IMR-90 (cell line): ENCODE measurements at regions not wholly inside any gene's neighbourhood (a gene's known extent, or its start where the extent isn't known, plus 50 kb on each side); places are given as distances from the start of the nearest gene placed in this dataset.

ENCODE experiments used
- ATAC-seq: fragments of 200-7000 bp; cut with Tn5 transposase; 2 replicates; pipeline ENCODE4 v1.9.1; 2020; ENCODE audit warnings: low read depth, mild to moderate bottlenecking, moderate library complexity
- BruUV-seq: library from RNA; stranded (reverse); fragments of 400-500 nt; replicated peaks from 2 replicates; lab custom pipeline; 2021; lab: Mats Ljungman, UMichigan
- CTCF ChIA-PET: fragments of 300-600 bp; formaldehyde crosslinking; extraction: SDS; loops from one replicate; lab custom pipeline; 2021; ENCODE audit warnings: antibody characterized with exemption; lab: Yijun Ruan, JAX
- POLR2A ChIA-PET: fragments of 300-600 bp; sonication (Branson Sonifier 250); formaldehyde crosslinking; loops from one replicate; lab custom pipeline; 2022; ENCODE audit warnings: antibody characterized with exemption; ENCODE audit not compliant: unreplicated experiment; lab: Charles Lee
- DNase-seq: peaks from one replicate; pipeline ENCODE4 v3.0.0; 2013
- H2AFZ ChIP-seq: replicated peaks from 2 replicates; pipeline ENCODE3; 2013; ENCODE audit warnings: low read length, mild to moderate bottlenecking; ENCODE audit not compliant: poor library complexity
- H2AK5ac ChIP-seq: 2 replicates; pipeline ENCODE4 v1.6.1; 2013; ENCODE audit warnings: low read depth, low read length, inconsistent platforms
- H2AK9ac ChIP-seq: replicated peaks from 2 replicates; pipeline ENCODE3; 2013; ENCODE audit warnings: mild to moderate bottlenecking, low read depth, low read length, moderate library complexity; ENCODE audit not compliant: poor library complexity
- H2BK120ac ChIP-seq: 2 replicates; pipeline ENCODE4 v1.6.1; 2013; ENCODE audit warnings: low read depth, low read length, inconsistent platforms
- H2BK15ac ChIP-seq: 3 replicates; pipeline ENCODE4 v1.6.1; 2013; ENCODE audit warnings: low read depth, low read length, inconsistent platforms
- H2BK20ac ChIP-seq: 2 replicates; pipeline ENCODE4 v1.6.1; 2013; ENCODE audit warnings: low read depth, mild to moderate bottlenecking, inconsistent platforms, low read length, moderate library complexity
- H2BK5ac ChIP-seq: 2 replicates; pipeline ENCODE4 v1.6.1; 2013; ENCODE audit warnings: mild to moderate bottlenecking, low read depth, low read length, inconsistent platforms; ENCODE audit not compliant: poor library complexity, severe bottlenecking
- H3K14ac ChIP-seq: replicated peaks from 2 replicates; pipeline ENCODE4 v1.6.1; 2013; ENCODE audit warnings: low read depth, low read length, inconsistent platforms
- H3K18ac ChIP-seq: 2 replicates; pipeline ENCODE4 v1.6.1; 2013; ENCODE audit warnings: low read depth, low read length, control low read depth
- H3K23ac ChIP-seq: 2 replicates; pipeline ENCODE4 v1.6.1; 2013; ENCODE audit warnings: low read depth, low read length, inconsistent platforms
- H3K27ac ChIP-seq: 2 replicates; pipeline ENCODE4 v1.5.1; 2013; ENCODE audit warnings: mild to moderate bottlenecking, control low read depth, low read length; ENCODE audit not compliant: insufficient read depth
- H3K27me3 ChIP-seq: 2 replicates; pipeline ENCODE4 v1.6.1; 2013; ENCODE audit warnings: low read length; ENCODE audit not compliant: control insufficient read depth, insufficient read depth
- H3K36me3 ChIP-seq: 2 replicates; pipeline ENCODE4 v1.6.1; 2013; ENCODE audit warnings: low read length, mixed read lengths; ENCODE audit not compliant: control insufficient read depth, insufficient read depth
- H3K4ac ChIP-seq: 2 replicates; pipeline ENCODE4 v1.6.1; 2013; ENCODE audit warnings: low read depth, low read length, inconsistent platforms
- H3K4me1 ChIP-seq: 2 replicates; pipeline ENCODE4 v1.6.1; 2013; ENCODE audit warnings: low read length, mixed read lengths; ENCODE audit not compliant: control insufficient read depth, insufficient read depth
- H3K4me2 ChIP-seq: 2 replicates; pipeline ENCODE4 v1.6.1; 2013; ENCODE audit warnings: low read depth, mild to moderate bottlenecking, control low read depth, low read length, moderate library complexity
- H3K4me3 ChIP-seq: 2 replicates; pipeline ENCODE4 v1.5.1; 2013; ENCODE audit warnings: low read depth, mild to moderate bottlenecking, control low read depth, low read length, moderate library complexity; ENCODE audit not compliant: insufficient read depth
- H3K56ac ChIP-seq: 2 replicates; pipeline ENCODE4 v1.6.1; 2013; ENCODE audit warnings: low read length, inconsistent platforms; ENCODE audit not compliant: insufficient read depth; ENCODE audit errors: extremely low read depth
- H3K79me1 ChIP-seq, 2 experiments: 2 replicates each; pipeline ENCODE4 v1.6.1; 2013; ENCODE audit warnings: low read length in 2 of 2, inconsistent platforms in 1 of 2, low read depth in 1 of 2
- H3K9ac ChIP-seq: 2 replicates; pipeline ENCODE4 v1.6.1; 2013; ENCODE audit warnings: low read depth, low read length, control low read depth
- H3K9me1 ChIP-seq: 2 replicates; pipeline ENCODE4 v1.6.1; 2013; ENCODE audit warnings: low read length, inconsistent platforms; ENCODE audit not compliant: insufficient read depth
- H3K9me3 ChIP-seq: 2 replicates; pipeline ENCODE4 v1.6.1; 2013; ENCODE audit warnings: low read length; ENCODE audit not compliant: control insufficient read depth, insufficient read depth
- H4K20me1 ChIP-seq: 2 replicates; pipeline ENCODE4 v1.6.1; 2013; ENCODE audit warnings: low read length, inconsistent platforms; ENCODE audit not compliant: insufficient read depth
- H4K5ac ChIP-seq: 2 replicates; pipeline ENCODE4 v1.6.1; 2013; ENCODE audit warnings: mild to moderate bottlenecking, low read depth, low read length, control low read depth
- H4K8ac ChIP-seq, 2 experiments: 2 replicates each; pipeline ENCODE4 v1.6.1; 2013; ENCODE audit warnings: low read depth in 2 of 2, low read length in 2 of 2, control low read depth in 1 of 2, inconsistent platforms in 1 of 2
- H4K91ac ChIP-seq: 2 replicates; pipeline ENCODE4 v1.6.1; 2013; ENCODE audit warnings: low read depth, low read length, inconsistent platforms; ENCODE audit not compliant: insufficient read depth
- BHLHE40 ChIP-seq: fragments of 150-350 bp; IDR thresholded peaks from 2 replicates; pipeline ENCODE4 v1.6.1; 2016; ENCODE audit warnings: mild to moderate bottlenecking, low read depth, low read length
- CEBPB ChIP-seq: IDR thresholded peaks from 2 replicates; pipeline ENCODE4 v1.6.1; 2012; ENCODE audit warnings: low read depth, low read length, improper control_type of control experiment
- CHD1 ChIP-seq: IDR thresholded peaks from 2 replicates; pipeline ENCODE4 v1.6.1; 2012; ENCODE audit warnings: low read depth, low read length, improper control_type of control experiment
- CTCF ChIP-seq: conservative IDR thresholded peaks from 2 replicates; pipeline ENCODE4 v1.5.1; 2012; ENCODE audit warnings: mild to moderate bottlenecking, low read depth, low read length, improper control_type of control experiment
- ELK1 ChIP-seq: fragments of 150-350 bp; IDR thresholded peaks from 2 replicates; pipeline ENCODE4 v1.6.1; 2016; ENCODE audit warnings: low read depth, mild to moderate bottlenecking, low read length, moderate library complexity, borderline replicate concordance
- FOS ChIP-seq: fragments of 150-350 bp; IDR thresholded peaks from 2 replicates; pipeline ENCODE4 v1.6.1; 2016; ENCODE audit warnings: low read depth, low read length
- MAFK ChIP-seq: IDR thresholded peaks from 2 replicates; pipeline ENCODE4 v1.6.1; 2012; ENCODE audit warnings: low read depth, low read length, improper control_type of control experiment
- MAZ ChIP-seq: IDR thresholded peaks from 2 replicates; pipeline ENCODE4 v1.6.1; 2012; ENCODE audit warnings: low read depth, mild to moderate bottlenecking, low read length, improper control_type of control experiment, moderate library complexity, borderline replicate concordance
- MXI1 ChIP-seq: IDR thresholded peaks from 2 replicates; pipeline ENCODE4 v1.6.1; 2012; ENCODE audit warnings: low read depth, mild to moderate bottlenecking, low read length, moderate library complexity, borderline replicate concordance
- NFE2L2 ChIP-seq: fragments of 150-350 bp; IDR thresholded peaks from 2 replicates; pipeline ENCODE4 v1.6.1; 2016; ENCODE audit warnings: low read depth, mild to moderate bottlenecking, low read length
- POLR2A ChIP-seq: IDR thresholded peaks from 2 replicates; pipeline ENCODE4 v1.6.1; 2012; ENCODE audit warnings: mild to moderate bottlenecking, low read depth, low read length
- RAD21 ChIP-seq: IDR thresholded peaks from 2 replicates; pipeline ENCODE4 v1.6.1; 2012; ENCODE audit warnings: low read length, improper control_type of control experiment
- RCOR1 ChIP-seq: IDR thresholded peaks from 2 replicates; pipeline ENCODE4 v1.6.1; 2012; ENCODE audit warnings: mild to moderate bottlenecking, low read length, improper control_type of control experiment; ENCODE audit not compliant: insufficient replicate concordance
- RFX5 ChIP-seq: IDR thresholded peaks from 2 replicates; pipeline ENCODE4 v1.8.0; 2012; ENCODE audit warnings: low read depth, mild to moderate bottlenecking, low read length, moderate library complexity
- SMC3 ChIP-seq: fragments of 150-350 bp; IDR thresholded peaks from 2 replicates; pipeline ENCODE4 v1.6.1; 2016; ENCODE audit warnings: low read depth, mild to moderate bottlenecking, antibody characterized with exemption, low read length, moderate library complexity
- USF2 ChIP-seq: fragments of 150-350 bp; IDR thresholded peaks from 2 replicates; pipeline ENCODE4 v1.6.1; 2017; ENCODE audit warnings: mild to moderate bottlenecking, antibody characterized with exemption, low read length, low read depth
- WGBS, 2 experiments: methylation state at CpG; one replicate each; pipeline versions ENCODE4 v1.1.5 to v1.1.7; 2013; ENCODE audit warnings: missing lambda C conversion rate in 2 of 2; ENCODE audit not compliant: insufficient read length in 1 of 2; ENCODE audit errors: extremely low coverage in 2 of 2; 5-methylcytosine and 5-hydroxymethylcytosine counted together
- dilution Hi-C: fragments of 300-500 bp; cut with HindIII; formaldehyde crosslinking; loops from one replicate; pipeline ENCODE4 v1.14.3; 2018; ENCODE audit warnings: low sequenced_read_pairs; ENCODE audit not compliant: unreplicated experiment
- in situ Hi-C: fragments of 300-500 bp; cut with MboI; formaldehyde crosslinking; loops from 3 replicates; pipeline ENCODE4 v1.14.3; 2019; ENCODE audit warnings: low sequenced_read_pairs, inconsistent platforms, mixed read lengths
- intact Hi-C: fragments of 100-400 bp; cut with micrococcal nuclease; formaldehyde crosslinking; loops from 2 replicates; pipeline ENCODE4 v1.10.0; 2022

GRCh38 chr6:61538801-61539200, 747.2 kb downstream of the KHDRBS2 start:
- Histone ChIP-seq H2AK9ac (no peak overlapping the region), H3K4me3 (no peak overlapping the region), H2AFZ (no peak overlapping the region), H4K91ac (no peak overlapping the region), H4K5ac (no peak overlapping the region), H3K79me1 (no peaks in the 10 kb centered on the region), H3K14ac (no peak overlapping the region), H4K20me1 (no peaks in the 10 kb centered on the region), H3K4ac (no peak overlapping the region), H3K27ac (no peak overlapping the region), H2BK120ac (no peak overlapping the region), H3K23ac (no peak overlapping the region), H3K4me2 (no peak overlapping the region), H4K8ac (no peak overlapping the region), H2BK20ac (no peak overlapping the region), H3K36me3 (no peaks in the 10 kb centered on the region), H2BK15ac (no peak overlapping the region), H3K9ac (no peak overlapping the region), H3K9me1 (no peaks in the 10 kb centered on the region), H3K56ac (no peak overlapping the region), H2AK5ac (no peak overlapping the region), H3K9me3 (no peaks in the 10 kb centered on the region), H3K4me1 (no peaks in the 10 kb centered on the region), H3K18ac (no peak overlapping the region), H2BK5ac (no peak overlapping the region), H3K27me3 (no peaks in the 10 kb centered on the region)
- CTCF ChIA-PET = no interaction called here
- DNase-seq (no peak), ATAC-seq (no peak)
- WGBS, 2 experiments = no CpG with 5 or more reads among the region's 3 CpGs
- BruUV-seq = no TSS peak
- POLR2A ChIA-PET = no interaction called here
- in situ Hi-C loops (no loop called here), dilution Hi-C loops (no loop called here), intact Hi-C loops (no loop called here)
- TF ChIP-seq FOS = no peak
- no peak for TF ChIP-seq ELK1
- no peak for TF ChIP-seq USF2
- no peak for TF ChIP-seq CEBPB
- TF ChIP-seq RAD21 = no peak
- TF ChIP-seq CHD1 = no peak
- no peak for TF ChIP-seq RFX5
- no peak for TF ChIP-seq NFE2L2
- TF ChIP-seq MAFK = no peak
- TF ChIP-seq BHLHE40 = no peak
- TF ChIP-seq CTCF = no peak
- no peak for TF ChIP-seq POLR2A
- no peak for TF ChIP-seq SMC3
- no peak for TF ChIP-seq MAZ
- no peak for TF ChIP-seq MXI1
- no peak for TF ChIP-seq RCOR1
